Neural progenitor cell (in vitro differentiated cells): ENCODE measurements at regions not wholly inside any gene's neighbourhood (a gene's known extent, or its start where the extent isn't known, plus 50 kb on each side); places are given as distances from the start of the nearest gene placed in this dataset.

Source experiments
- DNase-seq: peaks from one replicate; pipeline ENCODE4 v3.0.0-alpha.2; 2016; ENCODE audit warnings: low spot score
- H2AFZ ChIP-seq: fragments of 200-600 bp; sonication (generic); replicated peaks from 2 replicates; pipeline ENCODE4 v1.6.1; 2016; ENCODE audit warnings: antibody characterized with exemption
- H3F3A ChIP-seq: fragments of 200-600 bp; sonication (generic); 2 replicates; pipeline ENCODE4 v1.6.1; 2016; ENCODE audit warnings: antibody characterized with exemption, low read depth
- H3K27ac ChIP-seq: fragments of 200-600 bp; sonication (generic); 2 replicates; pipeline ENCODE4 v1.5.1; 2016; ENCODE audit warnings: mild to moderate bottlenecking
- H3K27me3 ChIP-seq: fragments of 200-600 bp; sonication (generic); 2 replicates; pipeline ENCODE4 v1.6.1; 2016; ENCODE audit warnings: mild to moderate bottlenecking, moderate library complexity
- H3K36me3 ChIP-seq: fragments of 200-600 bp; sonication (generic); 2 replicates; pipeline ENCODE4 v1.5.1; 2016
- H3K4me1 ChIP-seq: fragments of 200-600 bp; sonication (generic); 2 replicates; pipeline ENCODE4 v1.6.1; 2016; ENCODE audit warnings: mixed run types
- H3K4me2 ChIP-seq: fragments of 200-600 bp; sonication (generic); 2 replicates; pipeline ENCODE4 v1.6.1; 2016
- H3K4me3 ChIP-seq: fragments of 200-600 bp; sonication (generic); 2 replicates; pipeline ENCODE4 v1.5.1; 2016
- H3K79me2 ChIP-seq: fragments of 200-600 bp; sonication (generic); 2 replicates; pipeline ENCODE4 v1.6.1; 2016; ENCODE audit warnings: low read depth
- H3K9ac ChIP-seq: fragments of 200-600 bp; sonication (generic); 2 replicates; pipeline ENCODE4 v1.6.1; 2016
- H3K9me3 ChIP-seq: fragments of 200-600 bp; sonication (generic); 2 replicates; pipeline ENCODE4 v1.5.1; 2016; ENCODE audit warnings: low read depth
- H4K20me1 ChIP-seq: fragments of 200-600 bp; sonication (generic); 2 replicates; pipeline ENCODE4 v1.6.1; 2016; ENCODE audit warnings: low read depth
- H3K27ac Mint-ChIP-seq: 3 replicates; pipeline ENCODE4 v1.8.0; 2021; ENCODE audit warnings: mixed read lengths
- H3K27me3 Mint-ChIP-seq: 2 replicates; pipeline ENCODE4 v1.8.0; 2022; ENCODE audit warnings: low read depth, mild to moderate bottlenecking, inconsistent platforms, moderate library complexity, mixed read lengths; ENCODE audit not compliant: insufficient read depth
- H3K36me3 Mint-ChIP-seq: 3 replicates; pipeline ENCODE4 v1.8.0; 2021; ENCODE audit warnings: mixed read lengths
- H3K4me1 Mint-ChIP-seq: 3 replicates; pipeline ENCODE4 v1.8.0; 2021; ENCODE audit warnings: mixed read lengths
- H3K4me3 Mint-ChIP-seq: 3 replicates; pipeline ENCODE4 v1.8.0; 2021; ENCODE audit warnings: mild to moderate bottlenecking, moderate library complexity, mixed read lengths
- H3K9me3 Mint-ChIP-seq: 3 replicates; pipeline ENCODE4 v1.8.0; 2020; ENCODE audit warnings: mixed read lengths
- CTCF ChIP-seq: fragments of 200-600 bp; sonication (generic); IDR thresholded peaks from 2 replicates; pipeline ENCODE4 v1.5.1; 2017; ENCODE audit warnings: antibody characterized with exemption, mild to moderate bottlenecking
- EZH2 ChIP-seq: fragments of 200-600 bp; sonication (generic); IDR thresholded peaks from 2 replicates; pipeline ENCODE4 v1.6.1; 2017; ENCODE audit warnings: antibody characterized with exemption, mild to moderate bottlenecking, moderate library complexity
- EZH2phosphoT487 ChIP-seq: fragments of 200-600 bp; sonication (generic); IDR thresholded peaks from 2 replicates; pipeline ENCODE4 v1.6.1; 2017; ENCODE audit warnings: antibody characterized with exemption

GRCh38 chr5:84650429-84650828 is 265.7 kb upstream of the EDIL3 start:
- DNase-seq = no peak
- H3K4me2 ChIP-seq = no peak overlapping the region
- H3K79me2 ChIP-seq = no peaks in the 10 kb centered on the region
- H3K27ac Mint-ChIP-seq = no peak overlapping the region
- no peaks in the 10 kb centered on the region for H3K4me1 Mint-ChIP-seq
- H3K36me3 ChIP-seq = no peaks in the 10 kb centered on the region
- H3K4me3 ChIP-seq = no peak overlapping the region
- H3K36me3 Mint-ChIP-seq = no peaks in the 10 kb centered on the region
- no peaks in the 10 kb centered on the region for H4K20me1 ChIP-seq
- no peak overlapping the region for H3K9ac ChIP-seq
- H3F3A ChIP-seq = no peaks in the 10 kb centered on the region
- no peaks in the 10 kb centered on the region for H3K27me3 Mint-ChIP-seq
- TF ChIP-seq EZH2 (no peak), CTCF (no peak), EZH2phosphoT487 (no peak)
- H3K9me3 Mint-ChIP-seq = peaks cover 1% of the 10 kb centered on the region
- H3K4me1 ChIP-seq = no peaks in the 10 kb centered on the region
- no peaks in the 10 kb centered on the region for H3K9me3 ChIP-seq
- no peak overlapping the region for H3K4me3 Mint-ChIP-seq
- no peak overlapping the region for H3K27ac ChIP-seq
- H2AFZ ChIP-seq = peak overlapping the region; percentile 1
- no peaks in the 10 kb centered on the region for H3K27me3 ChIP-seq

DNA sequence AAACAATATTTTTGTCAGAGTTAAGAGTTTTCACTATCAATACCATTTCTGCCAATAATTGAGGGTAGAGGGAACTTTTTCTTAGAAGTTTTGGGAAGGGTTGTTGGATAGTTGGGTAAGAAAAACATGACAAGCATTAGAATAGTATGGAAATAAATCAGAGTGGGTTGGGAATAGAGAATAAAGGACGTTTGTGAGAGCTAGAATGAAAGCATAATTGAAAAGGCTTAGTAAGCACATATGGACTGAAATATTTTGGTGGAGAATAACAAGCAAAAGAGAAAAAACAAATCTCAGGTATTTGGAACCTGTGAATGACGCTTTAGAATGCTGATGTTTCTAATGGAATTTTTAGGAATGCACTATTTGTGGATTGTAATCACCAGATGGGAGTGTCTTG is 262.9 kb upstream of the EDIL3 start:
- Histone ChIP-seq H3K9me3 (no peaks in the 10 kb centered on the region), H3K4me3 (no peak overlapping the region), H3F3A (no peaks in the 10 kb centered on the region), H3K27ac (no peak overlapping the region), H4K20me1 (no peaks in the 10 kb centered on the region), H3K27me3 (no peaks in the 10 kb centered on the region), H3K4me2 (no peak overlapping the region), H2AFZ (no peak overlapping the region), H3K9ac (no peak overlapping the region), H3K79me2 (no peaks in the 10 kb centered on the region), H3K4me1 (no peaks in the 10 kb centered on the region), H3K36me3 (no peaks in the 10 kb centered on the region)
- TF ChIP-seq EZH2phosphoT487 (no peak), EZH2 (no peak), CTCF (no peak)
- H3K36me3 Mint-ChIP-seq = no peaks in the 10 kb centered on the region
- DNase-seq = no peak
- peaks cover 2% of the 10 kb centered on the region for H3K9me3 Mint-ChIP-seq
- no peaks in the 10 kb centered on the region for H3K4me1 Mint-ChIP-seq
- H3K4me3 Mint-ChIP-seq = no peak overlapping the region
- H3K27ac Mint-ChIP-seq = no peak overlapping the region
- H3K27me3 Mint-ChIP-seq = no peaks in the 10 kb centered on the region

DNA sequence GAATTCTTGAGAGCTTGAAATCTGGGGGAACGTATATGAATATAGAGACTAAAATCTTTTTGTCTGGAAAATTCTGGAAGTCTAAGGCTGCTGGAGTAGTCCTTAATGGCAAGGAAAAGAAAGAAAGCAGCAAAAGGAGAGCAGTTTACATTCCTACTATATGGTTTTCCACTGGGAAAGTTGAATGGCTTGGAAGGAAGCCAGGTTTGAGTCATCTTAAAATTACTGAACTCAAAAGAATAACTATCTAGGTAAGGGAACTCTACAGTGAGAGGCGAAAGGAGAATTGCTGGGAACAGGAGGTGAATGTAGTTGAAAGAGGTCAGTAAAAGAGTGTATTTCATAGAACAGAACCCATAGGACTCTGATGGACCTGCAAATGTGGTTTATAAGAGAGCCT is 258.1 kb upstream of the EDIL3 start:
- no peaks in the 10 kb centered on the region for H3K79me2 ChIP-seq

DNA sequence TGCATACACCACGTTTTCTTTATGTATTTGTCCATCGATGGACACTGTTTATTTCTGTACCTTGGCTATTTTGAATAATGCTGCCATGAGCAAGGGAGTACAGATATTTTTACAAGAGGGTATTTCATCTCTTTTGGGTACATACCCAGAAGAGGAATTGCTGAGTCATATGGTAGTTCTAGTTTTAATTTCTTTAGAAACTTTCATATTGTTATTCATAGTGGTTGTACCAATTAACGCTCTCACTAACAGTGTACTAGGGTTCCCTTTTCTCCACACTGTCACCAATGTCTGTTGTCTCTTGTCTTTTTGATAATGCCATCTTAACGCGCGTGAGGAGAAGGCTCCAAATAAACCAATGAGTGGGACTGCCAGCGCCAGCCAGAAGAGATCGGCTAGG is 257.6 kb upstream of the EDIL3 start:
- peak overlapping the region; percentile 65 for H2AFZ ChIP-seq
- no peak overlapping the region for H3K27ac Mint-ChIP-seq

More for the DNA sequence above, 258.1 kb upstream of the EDIL3 start:
- TF ChIP-seq EZH2 = no peak
- H3K4me3 ChIP-seq = no peak overlapping the region
- no peak for DNase-seq
- no peak overlapping the region for H3K4me2 ChIP-seq
- H3K4me1 Mint-ChIP-seq = no peaks in the 10 kb centered on the region
- H2AFZ ChIP-seq = peak overlapping the region; percentile 65
- H4K20me1 ChIP-seq = no peaks in the 10 kb centered on the region
- H3K27me3 ChIP-seq = no peaks in the 10 kb centered on the region
- H3K27ac Mint-ChIP-seq = no peak overlapping the region
- no peaks in the 10 kb centered on the region for H3K27me3 Mint-ChIP-seq
- H3K9me3 Mint-ChIP-seq = peaks cover 2% of the 10 kb centered on the region
- H3F3A ChIP-seq = no peaks in the 10 kb centered on the region
- no peak overlapping the region for H3K9ac ChIP-seq
- no peak overlapping the region for H3K4me3 Mint-ChIP-seq
- H3K4me1 ChIP-seq = no peaks in the 10 kb centered on the region
- H3K36me3 ChIP-seq = no peaks in the 10 kb centered on the region
- no peaks in the 10 kb centered on the region for H3K36me3 Mint-ChIP-seq
- H3K9me3 ChIP-seq = no peaks in the 10 kb centered on the region
- H3K27ac ChIP-seq = no peak overlapping the region

More for the DNA sequence above, 257.6 kb upstream of the EDIL3 start:
- Histone ChIP-seq H3K4me1 (no peaks in the 10 kb centered on the region), H3K4me3 (no peak overlapping the region), H3K27ac (no peak overlapping the region), H3K4me2 (no peak overlapping the region), H3K36me3 (no peaks in the 10 kb centered on the region), H3K9me3 (no peaks in the 10 kb centered on the region), H3K27me3 (no peaks in the 10 kb centered on the region), H3K79me2 (no peaks in the 10 kb centered on the region), H3F3A (no peaks in the 10 kb centered on the region), H4K20me1 (no peaks in the 10 kb centered on the region), H3K9ac (no peak overlapping the region)
- DNase-seq = no peak
- Mint-ChIP-seq H3K4me1 (no peaks in the 10 kb centered on the region), H3K4me3 (no peak overlapping the region), H3K9me3 (peaks cover 2% of the 10 kb centered on the region), H3K27me3 (no peaks in the 10 kb centered on the region), H3K36me3 (no peaks in the 10 kb centered on the region)
- TF ChIP-seq EZH2 (no peak), CTCF (no peak), EZH2phosphoT487 (no peak)
